Endothelial cell of umbilical vein (primary cell): ENCODE measurements at regions not wholly inside any gene's neighbourhood (a gene's known extent, or its start where the extent isn't known, plus 50 kb on each side); places are given as distances from the start of the nearest gene placed in this dataset.

ENCODE experiments used
- CTCF ChIP-seq, 2 donors: IDR thresholded peaks; 1 replicate in 1 of 2; 2 replicates in 1 of 2; pipeline ENCODE4 v1.5.1; 2011; ENCODE audit warnings: low read length in 2 of 2, mild to moderate bottlenecking in 2 of 2, moderate library complexity in 2 of 2, control low read depth in 1 of 2, inconsistent platforms in 1 of 2, low read depth in 1 of 2; ENCODE audit not compliant: insufficient read depth in 1 of 2; ENCODE audit errors: extremely low read depth in 1 of 2
- EZH2 ChIP-seq: IDR thresholded peaks from 2 replicates; pipeline ENCODE4 v1.6.1; 2012; ENCODE audit warnings: borderline replicate concordance, low read depth, mild to moderate bottlenecking, moderate library complexity, low read length, inconsistent platforms; ENCODE audit not compliant: severe bottlenecking
- POLR2A ChIP-seq: IDR thresholded peaks from 2 replicates; pipeline ENCODE4 v1.6.1; 2012; ENCODE audit warnings: low read depth, mild to moderate bottlenecking, control low read depth, low read length

GRCh38 chr5:79924936-79925893, 65.8 kb downstream of the MTX3 start:
- no peak for TF ChIP-seq CTCF (IDR thresholded peaks at IDR 0.05; ENCODE audit: extremely low read depth in 1 of 2, insufficient read depth in 1 of 2, low read depth in 1 of 2, low read length in 2 of 2)
- TF ChIP-seq EZH2, result no peak
- no peak for TF ChIP-seq POLR2A
